Stimulated activated CD8-positive, alpha-beta memory T cell treated with anti-CD3 and anti-CD28 coated beads, Interleukin-2, amount 100 ng/mL, for 48 hours (primary cell): ENCODE measurements at regions not wholly inside any gene's neighbourhood (a gene's known extent, or its start where the extent isn't known, plus 50 kb on each side); places are given as distances from the start of the nearest gene placed in this dataset.

ENCODE experiments used
- DNase-seq, 2 donors: peaks; one replicate each; pipeline ENCODE4 v3.0.0-alpha.2; 2020; ENCODE audit warnings: low read depth in 2 of 2

GRCh38 chr6:10465629-10466499 lies 51.0 kb upstream of the TFAP2A start:
- peak; percentile 13 to 15 for DNase-seq
